ENCODE measurements at regions not wholly inside any gene's neighbourhood (a gene's known extent, or its start where the extent isn't known, plus 50 kb on each side); places are given as distances from the start of the nearest gene placed in this dataset.

GRCh38 chr3:137219801-137220445 is 262.1 kb downstream of the IL20RB start:
- WGBS (ENCODE audit: insufficient coverage): no CpG with 5 or more reads among the region's 1 CpG
- Histone ChIP-seq H3K4me3 (ENCODE audit: low read depth, low read length) (no peak overlapping the region), H3K27me3 (ENCODE audit: control insufficient read depth, insufficient read depth, low read length) (no peaks in the 10 kb centered on the region), H3K36me3 (ENCODE audit: control insufficient read depth, insufficient read depth, low read length) (no peaks in the 10 kb centered on the region), H3K9me3 (ENCODE audit: control insufficient read depth, insufficient read depth, low read length) (no peaks in the 10 kb centered on the region), H3K4me1 (ENCODE audit: control insufficient read depth, insufficient read depth, low read length) (no peaks in the 10 kb centered on the region), H3K27ac (ENCODE audit: low read depth, low read length) (no peak overlapping the region)
- DNase-seq (ENCODE audit: low read depth in 4 of 6, low spot score in 6 of 6): peak in 1 of 6 donors; percentile 62

- Histone ChIP-seq H3K27me3 (ENCODE audit: control insufficient read depth, insufficient read depth, low read length) (no peaks in the 10 kb centered on the region), H3K4me3 (ENCODE audit: low read depth, low read length) (no peak overlapping the region), H3K4me1 (ENCODE audit: control insufficient read depth, insufficient read depth, low read length) (no peaks in the 10 kb centered on the region), H3K36me3 (ENCODE audit: control insufficient read depth, insufficient read depth, low read length) (no peaks in the 10 kb centered on the region), H3K9me3 (ENCODE audit: control insufficient read depth, insufficient read depth, low read length) (no peaks in the 10 kb centered on the region), H3K27ac (ENCODE audit: low read depth, low read length) (no peak overlapping the region)
- DNase-seq (ENCODE audit: low read depth in 4 of 6, low spot score in 6 of 6): peak in 2 of 6 donors; percentile 49 to 75
- 56% methylated on average over 1 of the region's 2 CpGs for WGBS (ENCODE audit: insufficient coverage)
Observed at GRCh38 chr3:137222736-137223225, 265.0 kb downstream of the IL20RB start.

DNA sequence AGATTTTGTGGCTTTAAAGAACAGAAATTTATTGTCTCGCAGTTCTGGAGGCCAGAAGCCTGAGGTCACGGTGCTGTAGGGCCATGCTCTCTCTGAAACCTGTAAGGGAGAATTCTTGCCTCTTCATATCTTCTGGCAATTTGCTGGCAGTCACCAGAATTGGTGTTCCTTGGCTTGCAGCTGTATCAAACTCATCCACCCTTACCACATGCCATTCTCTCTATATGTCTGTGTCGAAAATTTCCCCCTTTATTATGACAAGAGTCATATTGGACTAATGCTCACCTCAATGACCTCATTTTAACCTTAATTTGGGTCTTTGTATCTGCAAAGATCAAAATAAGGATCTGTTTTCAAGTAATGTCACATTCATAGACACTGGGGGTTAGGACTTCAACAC is 266.7 kb downstream of the IL20RB start:
- no peak overlapping the region for H3K27ac ChIP-seq (ENCODE audit: low read depth, low read length)
- no peak overlapping the region for H3K4me3 ChIP-seq (ENCODE audit: low read depth, low read length)
- DNase-seq (ENCODE audit: low read depth in 4 of 6, low spot score in 6 of 6): no peak
- H3K9me3 ChIP-seq (ENCODE audit: control insufficient read depth, insufficient read depth, low read length): no peaks in the 10 kb centered on the region
- H3K4me1 ChIP-seq (ENCODE audit: control insufficient read depth, insufficient read depth, low read length): no peaks in the 10 kb centered on the region
- H3K36me3 ChIP-seq (ENCODE audit: control insufficient read depth, insufficient read depth, low read length): no peaks in the 10 kb centered on the region
- WGBS (ENCODE audit: insufficient coverage): 100% methylated on average over 2 of the region's 3 CpGs
- H3K27me3 ChIP-seq (ENCODE audit: control insufficient read depth, insufficient read depth, low read length): no peaks in the 10 kb centered on the region

GRCh38 chr3:137242836-137243400 is 285.1 kb downstream of the IL20RB start:
- Histone ChIP-seq H3K4me1 (ENCODE audit: control insufficient read depth, insufficient read depth, low read length) (no peaks in the 10 kb centered on the region), H3K27ac (ENCODE audit: low read depth, low read length) (no peak overlapping the region), H3K27me3 (ENCODE audit: control insufficient read depth, insufficient read depth, low read length) (no peaks in the 10 kb centered on the region), H3K4me3 (ENCODE audit: low read depth, low read length) (no peak overlapping the region), H3K36me3 (ENCODE audit: control insufficient read depth, insufficient read depth, low read length) (no peaks in the 10 kb centered on the region), H3K9me3 (ENCODE audit: control insufficient read depth, insufficient read depth, low read length) (no peaks in the 10 kb centered on the region)
- WGBS (ENCODE audit: insufficient coverage): 69% methylated on average over 2 of the region's 6 CpGs
- DNase-seq (ENCODE audit: low read depth in 4 of 6, low spot score in 6 of 6): no peak

DNA sequence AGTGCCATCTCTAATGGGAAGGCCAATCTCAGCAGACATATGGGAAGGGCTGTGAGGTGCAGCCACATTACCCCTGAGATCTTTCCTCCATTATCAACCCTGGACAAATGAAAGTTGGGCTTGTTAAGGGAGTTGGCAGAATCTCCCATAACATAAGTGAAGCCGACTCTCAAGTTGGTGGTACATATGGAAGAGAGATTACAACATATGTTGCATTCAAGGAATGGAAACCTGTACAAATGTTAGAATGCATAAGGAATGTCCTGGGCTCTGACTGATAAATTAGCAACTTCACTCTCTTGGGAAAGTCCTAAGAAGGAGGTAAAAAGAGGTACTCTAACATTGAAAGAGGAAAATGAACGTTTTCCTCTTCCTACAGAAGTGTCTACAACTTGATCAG is 288.7 kb downstream of the IL20RB start:
- peak in 1 of 6 donors; percentile 58 for DNase-seq (ENCODE audit: low read depth in 4 of 6, low spot score in 6 of 6)
- H3K4me3 ChIP-seq (ENCODE audit: low read depth, low read length): no peak overlapping the region
- no peaks in the 10 kb centered on the region for H3K4me1 ChIP-seq (ENCODE audit: control insufficient read depth, insufficient read depth, low read length)
- H3K27me3 ChIP-seq (ENCODE audit: control insufficient read depth, insufficient read depth, low read length): no peaks in the 10 kb centered on the region
- H3K27ac ChIP-seq (ENCODE audit: low read depth, low read length): no peak overlapping the region
- peaks cover 4% of the 10 kb centered on the region for H3K9me3 ChIP-seq (ENCODE audit: control insufficient read depth, insufficient read depth, low read length)
- WGBS (ENCODE audit: insufficient coverage): no CpG with 5 or more reads among the region's 2 CpGs
- no peaks in the 10 kb centered on the region for H3K36me3 ChIP-seq (ENCODE audit: control insufficient read depth, insufficient read depth, low read length)

- Histone ChIP-seq H3K27ac (ENCODE audit: low read depth, low read length) (no peak overlapping the region), H3K4me1 (ENCODE audit: control insufficient read depth, insufficient read depth, low read length) (no peaks in the 10 kb centered on the region), H3K27me3 (ENCODE audit: control insufficient read depth, insufficient read depth, low read length) (no peaks in the 10 kb centered on the region), H3K36me3 (ENCODE audit: control insufficient read depth, insufficient read depth, low read length) (no peaks in the 10 kb centered on the region), H3K4me3 (ENCODE audit: low read depth, low read length) (no peak overlapping the region), H3K9me3 (ENCODE audit: control insufficient read depth, insufficient read depth, low read length) (peaks cover 7% of the 10 kb centered on the region)
- no peak for DNase-seq (ENCODE audit: low read depth in 4 of 6, low spot score in 6 of 6)
Observed at GRCh38 chr3:137249311-137249940, 291.6 kb downstream of the IL20RB start.

- H3K36me3 ChIP-seq (ENCODE audit: control insufficient read depth, insufficient read depth, low read length): no peaks in the 10 kb centered on the region
- WGBS (ENCODE audit: insufficient coverage): 37% methylated on average over 3 of the region's 3 CpGs
- no peak overlapping the region for H3K27ac ChIP-seq (ENCODE audit: low read depth, low read length)
- no peak for DNase-seq (ENCODE audit: low read depth in 4 of 6, low spot score in 6 of 6)
- H3K4me3 ChIP-seq (ENCODE audit: low read depth, low read length): no peak overlapping the region
- peaks cover 10% of the 10 kb centered on the region for H3K4me1 ChIP-seq (ENCODE audit: control insufficient read depth, insufficient read depth, low read length)
- no peaks in the 10 kb centered on the region for H3K27me3 ChIP-seq (ENCODE audit: control insufficient read depth, insufficient read depth, low read length)
- no peaks in the 10 kb centered on the region for H3K9me3 ChIP-seq (ENCODE audit: control insufficient read depth, insufficient read depth, low read length)
Observed at GRCh38 chr3:137259089-137259488, 301.3 kb downstream of the IL20RB start.

GRCh38 chr3:137259701-137260100 is 301.9 kb downstream of the IL20RB start:
- 15% methylated on average over 4 of the region's 5 CpGs for WGBS (ENCODE audit: insufficient coverage)
- DNase-seq (ENCODE audit: low read depth in 4 of 6, low spot score in 6 of 6): peak in 4 of 6 donors; percentile 13 to 72 (median 40)
- H3K27ac ChIP-seq (ENCODE audit: low read depth, low read length): no peak overlapping the region
- no peaks in the 10 kb centered on the region for H3K9me3 ChIP-seq (ENCODE audit: control insufficient read depth, insufficient read depth, low read length)
- H3K4me1 ChIP-seq (ENCODE audit: control insufficient read depth, insufficient read depth, low read length): peaks cover 15% of the 10 kb centered on the region
- no peaks in the 10 kb centered on the region for H3K36me3 ChIP-seq (ENCODE audit: control insufficient read depth, insufficient read depth, low read length)
- no peaks in the 10 kb centered on the region for H3K27me3 ChIP-seq (ENCODE audit: control insufficient read depth, insufficient read depth, low read length)
- no peak overlapping the region for H3K4me3 ChIP-seq (ENCODE audit: low read depth, low read length)

DNA sequence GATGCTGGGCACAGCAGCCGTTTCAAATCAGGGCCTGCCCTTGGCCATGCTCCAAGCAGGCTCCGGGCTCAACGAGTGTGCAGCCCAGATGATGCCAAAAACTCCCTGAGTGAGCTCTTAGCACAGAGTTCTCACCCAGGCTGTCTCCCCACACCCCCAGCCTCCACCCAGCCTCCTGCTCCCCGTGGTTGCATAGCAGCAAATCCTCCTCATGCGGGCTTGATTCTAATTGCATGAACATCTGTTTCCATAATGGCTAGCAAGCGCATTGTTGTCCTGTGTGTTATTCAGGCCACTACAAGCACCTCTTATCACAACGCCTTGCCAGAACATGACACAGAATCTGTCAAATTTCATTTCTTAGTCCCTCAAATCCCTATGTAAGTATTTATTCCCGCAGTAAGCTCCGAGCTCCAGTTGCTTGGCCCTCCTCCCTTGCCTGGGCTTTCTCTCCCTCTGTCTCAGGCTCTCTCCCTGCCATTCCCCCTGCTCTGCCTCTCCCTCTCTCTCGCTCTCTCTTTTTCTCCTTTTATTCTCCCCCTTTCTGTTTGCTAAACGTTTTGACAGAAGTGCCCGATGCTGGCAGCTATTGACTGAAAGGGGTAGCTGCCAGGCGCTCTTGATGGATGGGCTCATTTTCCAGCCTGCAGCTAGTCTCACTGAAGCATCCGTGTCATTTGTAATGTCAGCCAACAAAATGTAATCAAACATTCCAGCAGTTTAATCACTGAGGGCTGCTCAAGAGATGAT is 306.5 kb downstream of the IL20RB start:
- DNase-seq (ENCODE audit: low read depth in 4 of 6, low spot score in 6 of 6): peak; percentile 23 to 94 (median 46)
- no peak overlapping the region for H3K4me3 ChIP-seq (ENCODE audit: low read depth, low read length)
- H3K27ac ChIP-seq (ENCODE audit: low read depth, low read length): no peak overlapping the region
- H3K36me3 ChIP-seq (ENCODE audit: control insufficient read depth, insufficient read depth, low read length): no peaks in the 10 kb centered on the region
- no peaks in the 10 kb centered on the region for H3K27me3 ChIP-seq (ENCODE audit: control insufficient read depth, insufficient read depth, low read length)
- peaks cover 10% of the 10 kb centered on the region for H3K4me1 ChIP-seq (ENCODE audit: control insufficient read depth, insufficient read depth, low read length)
- no peaks in the 10 kb centered on the region for H3K9me3 ChIP-seq (ENCODE audit: control insufficient read depth, insufficient read depth, low read length)
- WGBS (ENCODE audit: insufficient coverage): 17% methylated on average over 13 of the region's 14 CpGs

Measured in spinal cord (tissue), 9 donors.